ENCODE measurements at regions not wholly inside any gene's neighbourhood (a gene's known extent, or its start where the extent isn't known, plus 50 kb on each side); places are given as distances from the start of the nearest gene placed in this dataset.

DNA sequence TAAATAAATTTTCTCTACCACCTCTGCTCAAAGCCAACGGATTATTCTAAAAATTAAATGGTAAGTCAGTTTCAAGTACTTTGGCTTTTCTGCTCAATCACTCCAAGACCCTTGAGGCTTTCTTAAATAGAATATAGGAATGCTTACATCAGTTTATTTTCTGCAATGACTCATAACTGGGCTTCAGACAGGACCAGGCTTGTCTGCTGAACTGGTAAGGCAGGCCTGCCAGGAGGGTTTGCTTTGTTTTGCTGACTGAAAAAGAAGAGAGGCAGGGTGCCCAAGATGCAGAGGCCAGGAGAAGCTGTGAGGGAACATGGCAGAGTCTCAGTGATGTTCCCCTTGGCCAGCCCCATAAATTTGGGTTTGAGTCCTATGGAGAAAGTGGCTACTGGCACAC lies 60.3 kb upstream of the EPB41L4A start:
- TF ChIP-seq, protein P1, sequence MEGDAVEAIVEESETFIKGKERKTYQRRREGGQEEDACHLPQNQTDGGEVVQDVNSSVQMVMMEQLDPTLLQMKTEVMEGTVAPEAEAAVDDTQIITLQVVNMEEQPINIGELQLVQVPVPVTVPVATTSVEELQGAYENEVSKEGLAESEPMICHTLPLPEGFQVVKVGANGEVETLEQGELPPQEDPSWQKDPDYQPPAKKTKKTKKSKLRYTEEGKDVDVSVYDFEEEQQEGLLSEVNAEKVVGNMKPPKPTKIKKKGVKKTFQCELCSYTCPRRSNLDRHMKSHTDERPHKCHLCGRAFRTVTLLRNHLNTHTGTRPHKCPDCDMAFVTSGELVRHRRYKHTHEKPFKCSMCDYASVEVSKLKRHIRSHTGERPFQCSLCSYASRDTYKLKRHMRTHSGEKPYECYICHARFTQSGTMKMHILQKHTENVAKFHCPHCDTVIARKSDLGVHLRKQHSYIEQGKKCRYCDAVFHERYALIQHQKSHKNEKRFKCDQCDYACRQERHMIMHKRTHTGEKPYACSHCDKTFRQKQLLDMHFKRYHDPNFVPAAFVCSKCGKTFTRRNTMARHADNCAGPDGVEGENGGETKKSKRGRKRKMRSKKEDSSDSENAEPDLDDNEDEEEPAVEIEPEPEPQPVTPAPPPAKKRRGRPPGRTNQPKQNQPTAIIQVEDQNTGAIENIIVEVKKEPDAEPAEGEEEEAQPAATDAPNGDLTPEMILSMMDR (IDR thresholded peaks at IDR 0.05), result no peak
- TF ChIP-seq POLR2A (IDR thresholded peaks at IDR 0.05), result no peak
